IMR-90 (cell line): ENCODE measurements at regions not wholly inside any gene's neighbourhood (a gene's known extent, or its start where the extent isn't known, plus 50 kb on each side); places are given as distances from the start of the nearest gene placed in this dataset.

Experiments used
- ATAC-seq: fragments of 200-7000 bp; cut with Tn5 transposase; 2 replicates; pipeline ENCODE4 v1.9.1; 2020; ENCODE audit warnings: low read depth, mild to moderate bottlenecking, moderate library complexity
- BruUV-seq: library from RNA; stranded (reverse); fragments of 400-500 nt; replicated peaks from 2 replicates; lab custom pipeline; 2021; lab: Mats Ljungman, UMichigan
- CTCF ChIA-PET: fragments of 300-600 bp; formaldehyde crosslinking; extraction: SDS; loops from one replicate; lab custom pipeline; 2021; ENCODE audit warnings: antibody characterized with exemption; lab: Yijun Ruan, JAX
- POLR2A ChIA-PET: fragments of 300-600 bp; sonication (Branson Sonifier 250); formaldehyde crosslinking; loops from one replicate; lab custom pipeline; 2022; ENCODE audit warnings: antibody characterized with exemption; ENCODE audit not compliant: unreplicated experiment; lab: Charles Lee
- DNase-seq: peaks from one replicate; pipeline ENCODE4 v3.0.0; 2013
- H2AFZ ChIP-seq: replicated peaks from 2 replicates; pipeline ENCODE3; 2013; ENCODE audit warnings: low read length, mild to moderate bottlenecking; ENCODE audit not compliant: poor library complexity
- H2AK5ac ChIP-seq: 2 replicates; pipeline ENCODE4 v1.6.1; 2013; ENCODE audit warnings: low read depth, low read length, inconsistent platforms
- H2AK9ac ChIP-seq: replicated peaks from 2 replicates; pipeline ENCODE3; 2013; ENCODE audit warnings: mild to moderate bottlenecking, low read depth, low read length, moderate library complexity; ENCODE audit not compliant: poor library complexity
- H2BK120ac ChIP-seq: 2 replicates; pipeline ENCODE4 v1.6.1; 2013; ENCODE audit warnings: low read depth, low read length, inconsistent platforms
- H2BK15ac ChIP-seq: 3 replicates; pipeline ENCODE4 v1.6.1; 2013; ENCODE audit warnings: low read depth, low read length, inconsistent platforms
- H2BK20ac ChIP-seq: 2 replicates; pipeline ENCODE4 v1.6.1; 2013; ENCODE audit warnings: low read depth, mild to moderate bottlenecking, inconsistent platforms, low read length, moderate library complexity
- H2BK5ac ChIP-seq: 2 replicates; pipeline ENCODE4 v1.6.1; 2013; ENCODE audit warnings: mild to moderate bottlenecking, low read depth, low read length, inconsistent platforms; ENCODE audit not compliant: poor library complexity, severe bottlenecking
- H3K14ac ChIP-seq: replicated peaks from 2 replicates; pipeline ENCODE4 v1.6.1; 2013; ENCODE audit warnings: low read depth, low read length, inconsistent platforms
- H3K18ac ChIP-seq: 2 replicates; pipeline ENCODE4 v1.6.1; 2013; ENCODE audit warnings: low read depth, low read length, control low read depth
- H3K23ac ChIP-seq: 2 replicates; pipeline ENCODE4 v1.6.1; 2013; ENCODE audit warnings: low read depth, low read length, inconsistent platforms
- H3K27ac ChIP-seq: 2 replicates; pipeline ENCODE4 v1.5.1; 2013; ENCODE audit warnings: mild to moderate bottlenecking, control low read depth, low read length; ENCODE audit not compliant: insufficient read depth
- H3K27me3 ChIP-seq: 2 replicates; pipeline ENCODE4 v1.6.1; 2013; ENCODE audit warnings: low read length; ENCODE audit not compliant: control insufficient read depth, insufficient read depth
- H3K36me3 ChIP-seq: 2 replicates; pipeline ENCODE4 v1.6.1; 2013; ENCODE audit warnings: low read length, mixed read lengths; ENCODE audit not compliant: control insufficient read depth, insufficient read depth
- H3K4ac ChIP-seq: 2 replicates; pipeline ENCODE4 v1.6.1; 2013; ENCODE audit warnings: low read depth, low read length, inconsistent platforms
- H3K4me1 ChIP-seq: 2 replicates; pipeline ENCODE4 v1.6.1; 2013; ENCODE audit warnings: low read length, mixed read lengths; ENCODE audit not compliant: control insufficient read depth, insufficient read depth
- H3K4me2 ChIP-seq: 2 replicates; pipeline ENCODE4 v1.6.1; 2013; ENCODE audit warnings: low read depth, mild to moderate bottlenecking, control low read depth, low read length, moderate library complexity
- H3K4me3 ChIP-seq: 2 replicates; pipeline ENCODE4 v1.5.1; 2013; ENCODE audit warnings: low read depth, mild to moderate bottlenecking, control low read depth, low read length, moderate library complexity; ENCODE audit not compliant: insufficient read depth
- H3K56ac ChIP-seq: 2 replicates; pipeline ENCODE4 v1.6.1; 2013; ENCODE audit warnings: low read length, inconsistent platforms; ENCODE audit not compliant: insufficient read depth; ENCODE audit errors: extremely low read depth
- H3K79me1 ChIP-seq, 2 experiments: 2 replicates each; pipeline ENCODE4 v1.6.1; 2013; ENCODE audit warnings: low read length in 2 of 2, inconsistent platforms in 1 of 2, low read depth in 1 of 2
- H3K9ac ChIP-seq: 2 replicates; pipeline ENCODE4 v1.6.1; 2013; ENCODE audit warnings: low read depth, low read length, control low read depth
- H3K9me1 ChIP-seq: 2 replicates; pipeline ENCODE4 v1.6.1; 2013; ENCODE audit warnings: low read length, inconsistent platforms; ENCODE audit not compliant: insufficient read depth
- H3K9me3 ChIP-seq: 2 replicates; pipeline ENCODE4 v1.6.1; 2013; ENCODE audit warnings: low read length; ENCODE audit not compliant: control insufficient read depth, insufficient read depth
- H4K20me1 ChIP-seq: 2 replicates; pipeline ENCODE4 v1.6.1; 2013; ENCODE audit warnings: low read length, inconsistent platforms; ENCODE audit not compliant: insufficient read depth
- H4K5ac ChIP-seq: 2 replicates; pipeline ENCODE4 v1.6.1; 2013; ENCODE audit warnings: mild to moderate bottlenecking, low read depth, low read length, control low read depth
- H4K8ac ChIP-seq, 2 experiments: 2 replicates each; pipeline ENCODE4 v1.6.1; 2013; ENCODE audit warnings: low read depth in 2 of 2, low read length in 2 of 2, control low read depth in 1 of 2, inconsistent platforms in 1 of 2
- H4K91ac ChIP-seq: 2 replicates; pipeline ENCODE4 v1.6.1; 2013; ENCODE audit warnings: low read depth, low read length, inconsistent platforms; ENCODE audit not compliant: insufficient read depth
- BHLHE40 ChIP-seq: fragments of 150-350 bp; IDR thresholded peaks from 2 replicates; pipeline ENCODE4 v1.6.1; 2016; ENCODE audit warnings: mild to moderate bottlenecking, low read depth, low read length
- CEBPB ChIP-seq: IDR thresholded peaks from 2 replicates; pipeline ENCODE4 v1.6.1; 2012; ENCODE audit warnings: low read depth, low read length, improper control_type of control experiment
- CHD1 ChIP-seq: IDR thresholded peaks from 2 replicates; pipeline ENCODE4 v1.6.1; 2012; ENCODE audit warnings: low read depth, low read length, improper control_type of control experiment
- FOS ChIP-seq: fragments of 150-350 bp; IDR thresholded peaks from 2 replicates; pipeline ENCODE4 v1.6.1; 2016; ENCODE audit warnings: low read depth, low read length
- MAFK ChIP-seq: IDR thresholded peaks from 2 replicates; pipeline ENCODE4 v1.6.1; 2012; ENCODE audit warnings: low read depth, low read length, improper control_type of control experiment
- MAZ ChIP-seq: IDR thresholded peaks from 2 replicates; pipeline ENCODE4 v1.6.1; 2012; ENCODE audit warnings: low read depth, mild to moderate bottlenecking, low read length, improper control_type of control experiment, moderate library complexity, borderline replicate concordance
- MXI1 ChIP-seq: IDR thresholded peaks from 2 replicates; pipeline ENCODE4 v1.6.1; 2012; ENCODE audit warnings: low read depth, mild to moderate bottlenecking, low read length, moderate library complexity, borderline replicate concordance
- NFE2L2 ChIP-seq: fragments of 150-350 bp; IDR thresholded peaks from 2 replicates; pipeline ENCODE4 v1.6.1; 2016; ENCODE audit warnings: low read depth, mild to moderate bottlenecking, low read length
- POLR2A ChIP-seq: IDR thresholded peaks from 2 replicates; pipeline ENCODE4 v1.6.1; 2012; ENCODE audit warnings: mild to moderate bottlenecking, low read depth, low read length
- RAD21 ChIP-seq: IDR thresholded peaks from 2 replicates; pipeline ENCODE4 v1.6.1; 2012; ENCODE audit warnings: low read length, improper control_type of control experiment
- SMC3 ChIP-seq: fragments of 150-350 bp; IDR thresholded peaks from 2 replicates; pipeline ENCODE4 v1.6.1; 2016; ENCODE audit warnings: low read depth, mild to moderate bottlenecking, antibody characterized with exemption, low read length, moderate library complexity
- WGBS, 2 experiments: methylation state at CpG; one replicate each; pipeline versions ENCODE4 v1.1.5 to v1.1.7; 2013; ENCODE audit warnings: missing lambda C conversion rate in 2 of 2; ENCODE audit not compliant: insufficient read length in 1 of 2; ENCODE audit errors: extremely low coverage in 2 of 2; 5-methylcytosine and 5-hydroxymethylcytosine counted together
- dilution Hi-C: fragments of 300-500 bp; cut with HindIII; formaldehyde crosslinking; loops from one replicate; pipeline ENCODE4 v1.14.3; 2018; ENCODE audit warnings: low sequenced_read_pairs; ENCODE audit not compliant: unreplicated experiment
- in situ Hi-C: fragments of 300-500 bp; cut with MboI; formaldehyde crosslinking; loops from 3 replicates; pipeline ENCODE4 v1.14.3; 2019; ENCODE audit warnings: low sequenced_read_pairs, inconsistent platforms, mixed read lengths
- intact Hi-C: fragments of 100-400 bp; cut with micrococcal nuclease; formaldehyde crosslinking; loops from 2 replicates; pipeline ENCODE4 v1.10.0; 2022
- TF ChIP-seq, protein P1 (sequence below): fragments of 150-350 bp; IDR thresholded peaks from 2 replicates; pipeline ENCODE4 v1.6.1; 2017; ENCODE audit warnings: mild to moderate bottlenecking, antibody characterized with exemption, low read length, low read depth

DNA sequence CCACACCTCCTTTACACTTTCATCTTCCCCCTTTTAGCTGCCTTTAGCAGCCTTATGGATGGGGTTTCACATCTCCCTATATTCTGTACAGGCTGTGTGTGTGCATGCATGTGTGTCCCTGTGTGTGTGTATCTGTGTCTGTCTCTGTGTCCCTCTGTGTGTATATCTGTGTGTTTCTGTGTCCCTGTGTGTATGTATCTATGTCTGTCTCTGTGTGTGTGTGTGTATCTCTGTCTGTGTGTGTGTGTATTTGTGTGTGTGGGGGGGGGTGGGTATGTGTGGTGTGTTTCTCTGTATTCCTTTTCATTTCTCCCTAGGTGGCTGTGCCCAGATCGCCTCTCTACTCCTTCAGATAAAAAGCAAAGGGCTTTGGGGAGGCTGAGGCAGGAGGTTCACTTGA, 52.2 kb upstream of the CD83 start:
- Histone ChIP-seq H3K4ac (no peak overlapping the region; the same call in 1 of the 2 replicates), H2BK120ac (no peak overlapping the region), H3K9me3 (no peaks in the 10 kb centered on the region; the same call in 1 of the 2 replicates), H3K18ac (no peak overlapping the region), H2BK15ac (no peak overlapping the region), H3K9me1 (peaks cover 5% of the 10 kb centered on the region; the same call in 1 of the 2 replicates), H3K27ac (no peak overlapping the region), H3K4me1 (peaks cover 4% of the 10 kb centered on the region), H3K56ac (no peak overlapping the region), H2AK5ac (no peak overlapping the region), H2AFZ (no peak overlapping the region), H3K4me3 (no peak overlapping the region), H3K23ac (no peak overlapping the region), H3K27me3 (peaks cover 4% of the 10 kb centered on the region; the same call in 1 of the 2 replicates), H4K20me1 (no peaks in the 10 kb centered on the region), H2BK20ac (no peak overlapping the region), H4K91ac (no peak overlapping the region), H2BK5ac (peak overlapping the region; percentile 35), H3K14ac (no peak overlapping the region), H3K79me1 (no peaks in the 10 kb centered on the region), H3K9ac (no peak overlapping the region), H2AK9ac (no peak overlapping the region), H3K36me3 (no peaks in the 10 kb centered on the region), H4K8ac (no peak overlapping the region), H3K4me2 (no peak overlapping the region), H4K5ac (no peak overlapping the region)
- POLR2A ChIA-PET = interaction anchor here (0.7 kb wide), 1 partner anchor 191 kb away, joined by 3 read pairs; no protein-coding TSS in a partner anchor
- DNase-seq (no peak), ATAC-seq (no peak)
- dilution Hi-C loops = no loop called here
- TF ChIP-seq SMC3 (no peak), POLR2A (no peak), CEBPB (no peak), NFE2L2 (no peak), RAD21 (no peak), MAZ (no peak), MXI1 (no peak), MAFK (no peak), CHD1 (no peak), BHLHE40 (no peak), FOS (no peak)
- TF ChIP-seq, protein P1, sequence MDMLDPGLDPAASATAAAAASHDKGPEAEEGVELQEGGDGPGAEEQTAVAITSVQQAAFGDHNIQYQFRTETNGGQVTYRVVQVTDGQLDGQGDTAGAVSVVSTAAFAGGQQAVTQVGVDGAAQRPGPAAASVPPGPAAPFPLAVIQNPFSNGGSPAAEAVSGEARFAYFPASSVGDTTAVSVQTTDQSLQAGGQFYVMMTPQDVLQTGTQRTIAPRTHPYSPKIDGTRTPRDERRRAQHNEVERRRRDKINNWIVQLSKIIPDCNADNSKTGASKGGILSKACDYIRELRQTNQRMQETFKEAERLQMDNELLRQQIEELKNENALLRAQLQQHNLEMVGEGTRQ = no peak
- in situ Hi-C loops = loop anchor here (10.0 kb wide), 1 partner anchor 271 kb away; no protein-coding TSS in a partner anchor
- CTCF ChIA-PET = interaction anchor here (7.2 kb wide), 1 partner anchor 154 kb away, joined by 88 read pairs; no protein-coding TSS in a partner anchor
- intact Hi-C loops = loop anchor here (5.0 kb wide), 2 partner anchors 77 to 728 kb away; no protein-coding TSS in a partner anchor
- WGBS, 2 experiments = no CpG with 5 or more reads among the region's 1 CpG
- BruUV-seq = no TSS peak
